ENCODE measurements at regions not wholly inside any gene's neighbourhood (a gene's known extent, or its start where the extent isn't known, plus 50 kb on each side); places are given as distances from the start of the nearest gene placed in this dataset.

- TF ChIP-seq MXI1 (IDR thresholded peaks at IDR 0.05; ENCODE audit: borderline replicate concordance, low read depth, low read length) (no peak), RAD21 (IDR thresholded peaks at IDR 0.05; ENCODE audit: low read length) (no peak), MAZ (IDR thresholded peaks at IDR 0.05; ENCODE audit: borderline replicate concordance, low read depth, low read length) (no peak)
- TF ChIP-seq, protein P1, sequence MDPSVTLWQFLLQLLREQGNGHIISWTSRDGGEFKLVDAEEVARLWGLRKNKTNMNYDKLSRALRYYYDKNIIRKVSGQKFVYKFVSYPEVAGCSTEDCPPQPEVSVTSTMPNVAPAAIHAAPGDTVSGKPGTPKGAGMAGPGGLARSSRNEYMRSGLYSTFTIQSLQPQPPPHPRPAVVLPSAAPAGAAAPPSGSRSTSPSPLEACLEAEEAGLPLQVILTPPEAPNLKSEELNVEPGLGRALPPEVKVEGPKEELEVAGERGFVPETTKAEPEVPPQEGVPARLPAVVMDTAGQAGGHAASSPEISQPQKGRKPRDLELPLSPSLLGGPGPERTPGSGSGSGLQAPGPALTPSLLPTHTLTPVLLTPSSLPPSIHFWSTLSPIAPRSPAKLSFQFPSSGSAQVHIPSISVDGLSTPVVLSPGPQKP (IDR thresholded peaks at IDR 0.05; ENCODE audit: borderline replicate concordance, low read depth, low read length) = no peak
Observed at GRCh38 chr12:76156726-76157125, 72.2 kb upstream of the NAP1L1 start (continued).

- no peaks in the 10 kb centered on the region for H4K20me1 ChIP-seq (ENCODE audit: insufficient read depth, low read length)
- no peak overlapping the region for H4K8ac ChIP-seq (ENCODE audit: low read depth in 2 of 2, low read length in 2 of 2)
- H3K36me3 ChIP-seq (ENCODE audit: control insufficient read depth, insufficient read depth, low read length) = no peaks in the 10 kb centered on the region
- in situ Hi-C loops (cut with MboI; ENCODE audit: low sequenced_read_pairs) (no loop called here), intact Hi-C loops (cut with micrococcal nuclease) (no loop called here), dilution Hi-C loops (cut with HindIII; ENCODE audit: low sequenced_read_pairs, unreplicated experiment) (no loop called here)
- H3K14ac ChIP-seq (replicated peaks; ENCODE audit: low read depth, low read length) = no peak overlapping the region
- no peak overlapping the region for H3K4me3 ChIP-seq (ENCODE audit: insufficient read depth, low read depth, low read length)
- no peak overlapping the region for H2AFZ ChIP-seq (replicated peaks; ENCODE audit: low read length, poor library complexity)
- H4K5ac ChIP-seq (ENCODE audit: low read depth, low read length) = no peak overlapping the region
- H2BK20ac ChIP-seq (ENCODE audit: low read depth, low read length) = no peak overlapping the region
- H3K9me3 ChIP-seq (ENCODE audit: control insufficient read depth, insufficient read depth, low read length) = no peaks in the 10 kb centered on the region; the same call in 1 of the 2 replicates
- no peak overlapping the region for H2BK15ac ChIP-seq (ENCODE audit: low read depth, low read length)
- H2BK5ac ChIP-seq (ENCODE audit: low read depth, low read length, poor library complexity, severe bottlenecking) = no peak overlapping the region
- H4K91ac ChIP-seq (ENCODE audit: insufficient read depth, low read depth, low read length) = no peak overlapping the region
- no peaks in the 10 kb centered on the region for H3K79me1 ChIP-seq (ENCODE audit: low read depth in 1 of 2, low read length in 2 of 2)
- H3K27ac ChIP-seq (ENCODE audit: insufficient read depth, low read length) = no peak overlapping the region
- no peak overlapping the region for H3K23ac ChIP-seq (ENCODE audit: low read depth, low read length)
- H3K18ac ChIP-seq (ENCODE audit: low read depth, low read length) = no peak overlapping the region
- CTCF ChIA-PET = no interaction called here
- no peak overlapping the region for H3K4me2 ChIP-seq (ENCODE audit: low read depth, low read length)
- WGBS, 2 experiments (ENCODE audit: extremely low coverage in 2 of 2, insufficient read length in 1 of 2) = no CpG with 5 or more reads among the region's 1 CpG
- POLR2A ChIA-PET (ENCODE audit: unreplicated experiment) = no interaction called here
- no peak overlapping the region for H3K4ac ChIP-seq (ENCODE audit: low read depth, low read length)
- DNase-seq (no peak), ATAC-seq (ENCODE audit: low read depth) (no peak)
- H2BK120ac ChIP-seq (ENCODE audit: low read depth, low read length) = no peak overlapping the region
- H3K9ac ChIP-seq (ENCODE audit: low read depth, low read length) = no peak overlapping the region
- H2AK9ac ChIP-seq (replicated peaks; ENCODE audit: low read depth, low read length, poor library complexity) = no peak overlapping the region
- BruUV-seq (replicated peaks) = no TSS peak
- no peak overlapping the region for H3K56ac ChIP-seq (ENCODE audit: extremely low read depth, insufficient read depth, low read length)
- no peak overlapping the region for H2AK5ac ChIP-seq (ENCODE audit: low read depth, low read length)
- H3K27me3 ChIP-seq (ENCODE audit: control insufficient read depth, insufficient read depth, low read length) = no peaks in the 10 kb centered on the region
- peaks cover 3% of the 10 kb centered on the region for H3K9me1 ChIP-seq (ENCODE audit: insufficient read depth, low read length)
- peaks cover 5% of the 10 kb centered on the region; the same call in 1 of the 2 replicates for H3K4me1 ChIP-seq (ENCODE audit: control insufficient read depth, insufficient read depth, low read length)
- TF ChIP-seq MAFK (IDR thresholded peaks at IDR 0.05; ENCODE audit: low read depth, low read length) (no peak), MAZ (IDR thresholded peaks at IDR 0.05; ENCODE audit: borderline replicate concordance, low read depth, low read length) (no peak), RFX5 (IDR thresholded peaks at IDR 0.05; ENCODE audit: low read depth, low read length) (no peak), FOS (IDR thresholded peaks at IDR 0.05; ENCODE audit: low read depth, low read length) (no peak), CHD1 (IDR thresholded peaks at IDR 0.05; ENCODE audit: low read depth, low read length) (no peak), POLR2A (IDR thresholded peaks at IDR 0.05; ENCODE audit: low read depth, low read length) (no peak), NFE2L2 (IDR thresholded peaks at IDR 0.05; ENCODE audit: low read depth, low read length) (no peak), CEBPB (IDR thresholded peaks at IDR 0.05; ENCODE audit: low read depth, low read length) (no peak), MXI1 (IDR thresholded peaks at IDR 0.05; ENCODE audit: borderline replicate concordance, low read depth, low read length) (no peak), RAD21 (IDR thresholded peaks at IDR 0.05; ENCODE audit: low read length) (no peak)
- TF ChIP-seq, protein P2, sequence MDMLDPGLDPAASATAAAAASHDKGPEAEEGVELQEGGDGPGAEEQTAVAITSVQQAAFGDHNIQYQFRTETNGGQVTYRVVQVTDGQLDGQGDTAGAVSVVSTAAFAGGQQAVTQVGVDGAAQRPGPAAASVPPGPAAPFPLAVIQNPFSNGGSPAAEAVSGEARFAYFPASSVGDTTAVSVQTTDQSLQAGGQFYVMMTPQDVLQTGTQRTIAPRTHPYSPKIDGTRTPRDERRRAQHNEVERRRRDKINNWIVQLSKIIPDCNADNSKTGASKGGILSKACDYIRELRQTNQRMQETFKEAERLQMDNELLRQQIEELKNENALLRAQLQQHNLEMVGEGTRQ (IDR thresholded peaks at IDR 0.05; ENCODE audit: low read depth, low read length) = no peak
- TF ChIP-seq, protein P1 (IDR thresholded peaks at IDR 0.05; ENCODE audit: borderline replicate concordance, low read depth, low read length) = no peak
Observed at GRCh38 chr12:76156314-76156713, 71.8 kb upstream of the NAP1L1 start.
